ENCODE measurements at regions not wholly inside any gene's neighbourhood (a gene's known extent, or its start where the extent isn't known, plus 50 kb on each side); places are given as distances from the start of the nearest gene placed in this dataset.

DNA sequence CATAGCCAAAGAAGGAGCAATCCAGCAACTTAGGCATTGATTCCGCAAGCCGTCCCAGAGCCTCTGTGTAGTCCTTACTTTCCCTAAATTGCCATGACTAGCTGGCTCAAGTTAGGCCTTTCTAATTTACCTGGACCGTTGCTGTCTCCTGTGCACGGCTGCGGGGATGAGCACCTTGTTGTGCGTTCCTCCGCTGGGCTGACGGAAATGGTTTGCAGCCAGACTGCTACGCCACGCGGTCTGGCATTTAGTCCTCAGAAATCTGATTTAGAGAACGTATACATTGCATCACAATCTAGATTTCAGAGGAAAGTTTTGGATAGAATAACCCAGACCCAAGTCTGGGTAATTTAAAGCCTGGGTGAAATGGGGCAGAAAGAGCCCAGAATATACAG lies 133.2 kb upstream of the ARHGAP5 start:
- no peak for DNase-seq (ENCODE audit: low read depth in 2 of 2)

- no peak for DNase-seq (ENCODE audit: low read depth in 2 of 2)
Measured at GRCh38 chr14:31944256-31945073, 132.6 kb upstream of the ARHGAP5 start.

GRCh38 chr14:31945074-31945613 lies 132.0 kb upstream of the ARHGAP5 start:
- DNase-seq (ENCODE audit: low read depth in 2 of 2) = no peak

- no peak for DNase-seq (ENCODE audit: low read depth in 2 of 2)
Measured at GRCh38 chr14:31945701-31946100, 131.4 kb upstream of the ARHGAP5 start.

GRCh38 chr14:31947076-31947475 lies 130.0 kb upstream of the ARHGAP5 start:
- no peak for DNase-seq (ENCODE audit: low read depth in 2 of 2)

- no peak for DNase-seq (ENCODE audit: low read depth in 2 of 2)
Measured at GRCh38 chr14:31947680-31948595, 129.2 kb upstream of the ARHGAP5 start.

DNA sequence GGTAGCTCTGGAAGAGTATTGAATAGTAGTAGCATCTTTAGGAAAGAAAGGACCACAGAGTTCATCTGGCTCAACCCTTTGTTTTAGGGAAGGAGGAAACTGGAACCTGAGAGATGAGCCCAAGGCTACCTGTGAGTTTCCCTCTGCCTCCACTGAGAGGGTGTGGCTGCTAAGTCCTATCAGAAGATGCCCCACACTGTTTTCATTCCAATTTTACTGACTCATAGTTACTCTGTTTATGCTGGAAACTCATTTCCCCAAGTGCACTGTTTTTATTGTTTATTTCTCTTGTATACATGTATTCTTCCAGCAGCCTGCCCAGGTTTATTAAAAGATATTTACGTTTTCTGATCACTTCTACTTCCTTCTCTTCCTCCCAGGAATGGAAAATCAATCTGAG lies 127.4 kb upstream of the ARHGAP5 start:
- DNase-seq (ENCODE audit: low read depth in 2 of 2) = no peak

DNA sequence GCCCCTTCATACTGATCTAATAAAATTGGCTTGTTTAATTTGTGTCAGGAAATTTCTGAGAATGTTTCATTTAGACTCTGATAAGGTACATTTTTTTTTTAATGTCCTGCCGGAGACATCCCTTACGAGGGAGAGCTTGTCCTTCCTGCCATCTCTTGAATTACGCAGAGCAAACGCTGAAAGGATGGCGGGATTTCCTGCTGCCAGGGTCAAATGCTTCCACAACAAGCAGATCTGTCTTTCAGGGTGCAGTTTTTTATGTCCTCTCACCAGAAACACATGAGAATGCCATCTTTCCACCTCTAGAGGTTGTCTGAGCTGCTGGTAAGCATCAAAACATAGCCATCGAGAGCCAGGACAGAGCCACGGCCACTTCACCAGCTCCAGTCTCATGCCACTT lies 126.8 kb upstream of the ARHGAP5 start:
- DNase-seq (ENCODE audit: low read depth in 2 of 2) = no peak

DNA sequence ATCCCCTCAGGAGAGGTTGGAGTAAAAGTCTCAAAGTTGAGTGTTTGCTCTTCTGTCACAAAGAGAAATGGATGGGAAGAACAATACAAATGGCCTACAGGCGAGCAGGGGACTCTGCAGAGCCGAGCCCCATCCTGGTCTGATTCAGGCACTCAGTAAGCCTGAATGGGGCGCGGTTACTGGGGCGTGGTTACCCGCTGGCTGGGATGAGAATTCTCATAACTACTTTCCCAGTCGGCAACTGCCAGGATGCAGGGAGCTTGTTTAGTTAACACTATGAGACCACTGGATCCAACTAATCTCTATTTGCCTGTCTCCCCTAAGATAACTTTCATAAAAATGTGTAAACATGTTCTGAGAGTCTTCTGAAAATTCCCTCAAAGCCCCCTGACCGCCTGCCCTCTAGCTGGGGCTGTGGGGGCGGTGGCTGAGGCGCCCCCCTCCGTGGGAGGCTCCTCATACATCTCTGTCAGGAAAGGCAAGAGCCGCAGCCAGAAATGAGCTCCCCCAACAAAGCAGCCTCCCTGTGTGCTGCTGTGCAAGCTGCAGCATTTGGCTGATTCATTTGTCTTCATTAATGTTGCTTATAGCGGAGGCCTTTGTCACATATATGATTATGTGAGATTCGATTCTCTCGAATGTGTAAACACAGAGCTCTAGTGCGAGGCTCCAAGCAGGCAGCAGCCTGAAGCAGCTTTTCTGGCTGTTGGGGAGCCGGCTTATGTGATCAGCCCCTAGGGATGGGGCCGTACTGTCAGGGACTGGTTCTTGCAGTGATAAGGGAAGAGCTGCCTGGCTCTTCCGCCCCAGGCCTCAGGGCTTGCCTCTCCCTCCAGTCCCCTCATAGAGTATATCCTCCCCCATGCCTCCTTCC lies 126.1 kb upstream of the ARHGAP5 start:
- DNase-seq (ENCODE audit: low read depth in 2 of 2) = no peak

DNA sequence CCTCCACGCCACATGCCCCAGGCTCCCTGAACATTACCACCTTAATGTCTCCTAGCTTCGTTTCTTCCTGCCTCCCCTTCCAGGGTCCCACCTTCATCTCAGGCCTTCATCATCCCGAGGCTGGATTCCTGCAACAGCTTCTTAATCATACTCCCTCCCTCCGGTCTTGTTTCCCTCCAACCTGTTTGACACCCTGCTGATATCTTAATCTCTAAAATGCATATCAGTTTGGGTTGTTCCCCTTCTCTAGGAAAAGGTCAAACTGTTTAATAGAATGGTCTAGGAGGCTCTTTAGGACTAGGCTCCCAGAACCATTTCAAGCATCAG lies 125.5 kb upstream of the ARHGAP5 start:
- DNase-seq (ENCODE audit: low read depth in 2 of 2) = no peak

GRCh38 chr14:31952573-31952972 lies 124.5 kb upstream of the ARHGAP5 start:
- no peak for DNase-seq (ENCODE audit: low read depth in 2 of 2)

DNA sequence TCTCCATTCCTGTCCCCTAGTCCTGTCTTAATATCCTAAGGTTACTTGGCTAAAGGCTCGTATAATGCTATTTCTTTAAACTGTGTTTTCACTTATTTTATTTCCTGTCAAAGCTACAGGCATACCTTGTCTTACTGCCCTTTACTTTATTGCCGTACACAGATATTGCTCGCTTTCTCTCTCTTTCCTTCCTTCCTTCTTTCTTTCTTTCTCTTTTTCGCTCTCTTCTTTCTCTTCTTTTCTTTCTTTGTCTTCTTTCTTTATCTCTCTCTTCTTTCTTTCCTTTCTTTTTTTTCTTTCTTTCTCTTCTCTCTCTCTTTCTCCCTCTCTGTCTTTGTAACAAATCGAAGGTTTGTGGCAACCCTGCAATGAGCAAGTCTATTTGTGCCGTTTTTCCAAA lies 123.9 kb upstream of the ARHGAP5 start:
- no peak for DNase-seq (ENCODE audit: low read depth in 2 of 2)

GRCh38 chr14:31954991-31955390 lies 122.1 kb upstream of the ARHGAP5 start:
- DNase-seq (ENCODE audit: low read depth in 2 of 2) = no peak

DNA sequence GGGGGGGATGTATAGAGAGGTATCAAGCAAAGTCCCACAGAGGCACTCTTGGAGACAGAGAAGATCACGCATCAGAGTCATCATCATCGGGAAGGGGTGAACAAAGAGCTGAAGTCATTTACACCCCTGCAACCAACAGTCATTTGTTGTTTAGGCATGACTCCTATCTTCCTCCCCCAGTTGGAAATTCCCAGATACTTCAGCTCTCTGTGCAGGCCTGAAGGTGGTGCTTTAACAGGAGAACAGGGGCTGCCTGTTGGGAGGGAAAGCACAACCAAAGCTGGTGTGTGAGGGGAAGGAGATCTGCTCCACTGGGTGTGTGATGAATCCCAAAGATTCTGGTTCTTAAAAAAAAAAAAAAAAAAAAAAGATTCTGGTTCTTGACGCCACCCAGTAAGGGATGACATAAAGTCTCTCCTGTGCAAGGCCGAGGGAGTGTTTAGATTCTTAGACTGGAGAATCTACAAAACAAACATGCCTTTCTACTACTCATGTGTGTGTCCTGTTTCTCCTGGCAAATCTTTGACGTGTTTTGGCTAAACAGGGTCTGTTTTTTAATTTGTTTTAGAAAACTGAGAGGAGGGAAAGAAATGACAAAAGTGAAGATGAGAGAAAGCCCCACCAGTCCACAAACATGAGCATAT lies 121.0 kb upstream of the ARHGAP5 start:
- DNase-seq (ENCODE audit: low read depth in 2 of 2) = no peak

DNA sequence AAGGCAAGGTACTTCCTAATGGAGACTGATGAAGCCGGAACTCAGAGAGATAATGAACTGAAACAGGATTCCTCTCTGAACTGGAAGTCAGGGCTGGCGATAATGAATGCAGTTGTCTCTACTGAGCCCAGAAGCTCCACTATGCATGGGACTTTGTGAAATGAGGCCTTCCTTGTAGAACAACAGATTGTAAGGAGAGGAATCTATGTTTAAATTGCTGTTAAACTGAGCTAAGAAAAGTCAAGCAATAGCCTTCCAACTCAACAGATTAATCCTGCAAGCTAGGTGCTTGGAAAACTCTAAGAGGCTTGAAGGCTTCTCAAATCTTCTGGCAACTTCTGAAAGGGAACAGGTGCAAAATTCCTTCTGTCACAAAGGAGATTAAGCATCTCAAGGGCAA lies 119.5 kb upstream of the ARHGAP5 start:
- no peak for DNase-seq (ENCODE audit: low read depth in 2 of 2)

- DNase-seq (ENCODE audit: low read depth in 2 of 2) = no peak
Measured at GRCh38 chr14:31960039-31960438, 117.1 kb upstream of the ARHGAP5 start.

DNA sequence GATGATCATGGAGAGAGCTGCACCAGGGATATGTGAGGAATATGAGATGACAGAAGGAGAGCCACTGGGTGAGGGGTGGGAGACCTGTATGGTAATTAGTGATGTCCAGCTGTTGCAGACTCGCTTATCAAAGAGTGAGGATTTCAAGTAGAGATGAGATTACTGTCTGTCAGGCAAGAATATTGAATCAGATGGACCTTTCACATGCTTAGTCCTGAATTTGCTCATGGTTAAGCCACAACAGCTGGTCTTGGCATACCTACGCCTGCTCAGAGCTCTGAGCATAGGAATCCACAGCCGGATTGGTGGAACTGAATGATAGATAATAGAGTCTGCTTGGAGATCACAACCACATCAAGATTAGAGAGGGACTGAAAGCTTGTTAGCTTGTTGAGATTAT lies 115.2 kb upstream of the ARHGAP5 start:
- DNase-seq (ENCODE audit: low read depth in 2 of 2) = no peak

DNA sequence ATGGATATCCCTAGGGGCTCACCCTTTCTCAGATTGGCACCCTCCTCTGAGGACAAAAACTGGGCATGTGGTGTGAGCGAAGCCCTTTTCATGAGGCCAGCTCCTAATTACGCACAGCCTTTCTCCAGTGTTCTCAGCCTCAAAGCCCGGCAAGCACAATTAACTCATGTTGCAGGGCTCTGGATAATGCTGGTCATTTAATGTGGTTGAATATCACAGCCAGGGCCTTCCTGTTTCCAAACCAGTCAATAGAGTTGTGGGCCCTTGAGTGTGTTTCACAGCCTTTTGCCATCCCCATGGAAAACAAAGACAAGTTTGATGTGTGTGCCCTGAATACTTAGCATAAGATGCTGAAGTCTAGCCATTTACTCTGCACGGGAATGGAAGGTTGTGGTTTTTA lies 114.2 kb upstream of the ARHGAP5 start:
- DNase-seq (ENCODE audit: low read depth in 2 of 2) = no peak

GRCh38 chr14:31963587-31963986 lies 113.5 kb upstream of the ARHGAP5 start:
- no peak for DNase-seq (ENCODE audit: low read depth in 2 of 2)

- no peak for DNase-seq (ENCODE audit: low read depth in 2 of 2)
Measured at GRCh38 chr14:31964490-31964889, 112.6 kb upstream of the ARHGAP5 start.

- DNase-seq (ENCODE audit: low read depth in 2 of 2) = no peak
Measured at GRCh38 chr14:31965071-31965734, 111.9 kb upstream of the ARHGAP5 start.

Measured in stimulated activated CD4-positive, alpha-beta T cell treated with anti-CD3 and anti-CD28 coated beads, Interleukin-4, amount 100 ng/mL, for 48 hours (primary cell).